ENCODE measurements at regions not wholly inside any gene's neighbourhood (a gene's known extent, or its start where the extent isn't known, plus 50 kb on each side); places are given as distances from the start of the nearest gene placed in this dataset.
"Not testable (repeated sequence)": the region's sequence is repeated elsewhere in the genome, so short reads cannot be mapped to it uniquely, and the experiment has no call there.

- H3K4me3 Mint-ChIP-seq (ENCODE audit: unreplicated experiment); H3K27me3 Mint-ChIP-seq (ENCODE audit: insufficient read depth, unreplicated experiment); POLR2A ChIA-PET; DNase-seq (ENCODE audit: unreplicated experiment); H3K36me3 Mint-ChIP-seq (ENCODE audit: insufficient read depth, unreplicated experiment); H3K27ac Mint-ChIP-seq (ENCODE audit: low read depth, unreplicated experiment); H3K9me3 Mint-ChIP-seq (ENCODE audit: unreplicated experiment); intact Hi-C loops (cut with micrococcal nuclease); H3K4me1 Mint-ChIP-seq (ENCODE audit: insufficient read depth, unreplicated experiment); BruUV-seq (replicated peaks): not testable (repeated sequence)
- CTCF ChIA-PET: interaction anchor here (0.6 to 0.8 kb wide), 2 partner anchors 10 to 1204 kb away, joined by 3 read pairs; no protein-coding TSS in a partner anchor
Measured at GRCh38 chr1:148297852-148298251, 145.8 kb upstream of the NBPF11 start.

GRCh38 chr1:148296511-148296910 lies 144.4 kb upstream of the NBPF11 start:
- BruUV-seq (replicated peaks): no TSS peak
- no peak overlapping the region for H3K27ac Mint-ChIP-seq (ENCODE audit: low read depth, unreplicated experiment)
- H3K9me3 Mint-ChIP-seq (ENCODE audit: unreplicated experiment): no peaks in the 10 kb centered on the region
- no peak for TF ChIP-seq CTCF (IDR thresholded peaks at IDR 0.05; ENCODE audit: unreplicated experiment)
- intact Hi-C loops (cut with micrococcal nuclease): no loop called here
- H3K27me3 Mint-ChIP-seq (ENCODE audit: insufficient read depth, unreplicated experiment): no peaks in the 10 kb centered on the region
- DNase-seq (ENCODE audit: unreplicated experiment): no peak
- ChIA-PET CTCF (interaction anchor here (0.5 kb wide), 1 partner anchor 18 kb away, joined by 3 read pairs; no protein-coding TSS in a partner anchor), POLR2A (no interaction called here)
- H3K4me1 Mint-ChIP-seq (ENCODE audit: insufficient read depth, unreplicated experiment): no peaks in the 10 kb centered on the region
- H3K36me3 Mint-ChIP-seq (ENCODE audit: insufficient read depth, unreplicated experiment): peaks cover 6% of the 10 kb centered on the region
- no peak overlapping the region for H3K4me3 Mint-ChIP-seq (ENCODE audit: unreplicated experiment)

GRCh38 chr1:148294116-148294807 lies 142.2 kb upstream of the NBPF11 start:
- no peak for TF ChIP-seq CTCF (IDR thresholded peaks at IDR 0.05; ENCODE audit: unreplicated experiment)
- Mint-ChIP-seq H3K27ac (ENCODE audit: low read depth, unreplicated experiment) (no peak overlapping the region), H3K4me3 (ENCODE audit: unreplicated experiment) (no peak overlapping the region), H3K27me3 (ENCODE audit: insufficient read depth, unreplicated experiment) (no peaks in the 10 kb centered on the region), H3K36me3 (ENCODE audit: insufficient read depth, unreplicated experiment) (peaks cover 18% of the 10 kb centered on the region), H3K9me3 (ENCODE audit: unreplicated experiment) (no peaks in the 10 kb centered on the region), H3K4me1 (ENCODE audit: insufficient read depth, unreplicated experiment) (no peaks in the 10 kb centered on the region)
- no peak for DNase-seq (ENCODE audit: unreplicated experiment)
- BruUV-seq (replicated peaks): no TSS peak
- ChIA-PET CTCF (interaction anchor here (0.6 kb wide), 1 partner anchor 25 kb away, joined by 3 read pairs; no protein-coding TSS in a partner anchor), POLR2A (interaction anchor here (0.6 to 1.0 kb wide), 2 partner anchors 16 to 40 kb away, joined by 3 to 5 read pairs; no protein-coding TSS in a partner anchor)
- intact Hi-C loops (cut with micrococcal nuclease): no loop called here

- ChIA-PET POLR2A (interaction anchor here (0.6 kb wide), 1 partner anchor 41 kb away, joined by 3 read pairs; no protein-coding TSS in a partner anchor), CTCF (interaction anchor here (0.6 kb wide), 1 partner anchor 25 kb away, joined by 3 read pairs; no protein-coding TSS in a partner anchor)
- Mint-ChIP-seq H3K4me1 (ENCODE audit: insufficient read depth, unreplicated experiment) (no peaks in the 10 kb centered on the region), H3K9me3 (ENCODE audit: unreplicated experiment) (no peaks in the 10 kb centered on the region), H3K27me3 (ENCODE audit: insufficient read depth, unreplicated experiment) (no peaks in the 10 kb centered on the region), H3K27ac (ENCODE audit: low read depth, unreplicated experiment) (no peak overlapping the region), H3K4me3 (ENCODE audit: unreplicated experiment) (no peak overlapping the region), H3K36me3 (ENCODE audit: insufficient read depth, unreplicated experiment) (peaks cover 20% of the 10 kb centered on the region)
- DNase-seq (ENCODE audit: unreplicated experiment): no peak
- BruUV-seq (replicated peaks): no TSS peak
- no peak for TF ChIP-seq CTCF (IDR thresholded peaks at IDR 0.05; ENCODE audit: unreplicated experiment)
- intact Hi-C loops (cut with micrococcal nuclease): no loop called here
Measured at GRCh38 chr1:148293651-148294050, 141.6 kb upstream of the NBPF11 start.
